AG04450 (cell line): ENCODE measurements at regions not wholly inside any gene's neighbourhood (a gene's known extent, or its start where the extent isn't known, plus 50 kb on each side); places are given as distances from the start of the nearest gene placed in this dataset.

Experiments used
- CTCF ChIA-PET: fragments of 300-600, 350-600 bp; formaldehyde crosslinking; extraction: SDS; loops from one replicate; lab custom pipeline; 2022; ENCODE audit warnings: antibody characterized with exemption, inconsistent platforms; lab: Charles Lee
- POLR2A ChIA-PET: fragments of 350-600 bp; formaldehyde crosslinking; extraction: SDS; loops from one replicate; lab custom pipeline; 2021; ENCODE audit warnings: antibody characterized with exemption, inconsistent platforms; lab: Yijun Ruan, JAX
- DNase-seq: peaks from one replicate; pipeline ENCODE4 v3.0.0-alpha.2; 2011; ENCODE audit warnings: low read depth, low spot score
- H3K27ac ChIP-seq: one replicate; pipeline ENCODE4 v1.5.1; 2012; ENCODE audit warnings: low read depth, low read length, control low read depth
- H3K27me3 ChIP-seq: one replicate; pipeline ENCODE4 v1.6.0; 2012; ENCODE audit warnings: low read length; ENCODE audit not compliant: control insufficient read depth, insufficient read depth
- H3K4me3 ChIP-seq: 2 replicates; pipeline ENCODE4 v1.5.1; 2011; ENCODE audit warnings: mild to moderate bottlenecking, low read depth, low read length, control low read depth
- H3K9me3 ChIP-seq: 2 replicates; pipeline ENCODE4 v1.5.1; 2012; ENCODE audit warnings: low read length; ENCODE audit not compliant: control insufficient read depth, insufficient read depth
- TF ChIP-seq, protein P1 (sequence below): IDR thresholded peaks from 2 replicates; pipeline ENCODE4 v1.5.1; 2011; ENCODE audit warnings: low read depth, low read length, control low read depth, inconsistent platforms

DNA sequence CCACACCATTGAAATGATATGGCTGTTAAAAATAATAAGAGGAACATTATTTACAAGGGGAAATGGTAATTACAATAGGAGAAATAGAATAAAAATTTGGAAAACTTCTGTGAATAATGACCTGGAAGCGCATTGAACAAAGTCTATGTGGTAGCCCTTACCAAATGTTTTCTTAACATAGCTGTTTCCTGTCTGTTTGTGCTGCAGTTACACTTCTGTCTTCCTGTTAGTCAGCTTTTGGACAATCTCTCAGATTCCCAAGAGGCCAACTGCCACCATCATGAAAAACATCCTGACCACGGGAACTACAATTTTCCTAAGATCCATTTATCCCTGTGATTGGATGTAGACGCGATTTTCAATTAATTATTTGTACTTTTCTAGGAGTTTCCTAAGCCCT lies 754.4 kb upstream of the MARCKS start:
- H3K4me3 ChIP-seq: no peak overlapping the region
- H3K9me3 ChIP-seq: no peaks in the 10 kb centered on the region
- no peak overlapping the region for H3K27ac ChIP-seq
- no peaks in the 10 kb centered on the region for H3K27me3 ChIP-seq
- no peak for DNase-seq
- TF ChIP-seq, protein P1, sequence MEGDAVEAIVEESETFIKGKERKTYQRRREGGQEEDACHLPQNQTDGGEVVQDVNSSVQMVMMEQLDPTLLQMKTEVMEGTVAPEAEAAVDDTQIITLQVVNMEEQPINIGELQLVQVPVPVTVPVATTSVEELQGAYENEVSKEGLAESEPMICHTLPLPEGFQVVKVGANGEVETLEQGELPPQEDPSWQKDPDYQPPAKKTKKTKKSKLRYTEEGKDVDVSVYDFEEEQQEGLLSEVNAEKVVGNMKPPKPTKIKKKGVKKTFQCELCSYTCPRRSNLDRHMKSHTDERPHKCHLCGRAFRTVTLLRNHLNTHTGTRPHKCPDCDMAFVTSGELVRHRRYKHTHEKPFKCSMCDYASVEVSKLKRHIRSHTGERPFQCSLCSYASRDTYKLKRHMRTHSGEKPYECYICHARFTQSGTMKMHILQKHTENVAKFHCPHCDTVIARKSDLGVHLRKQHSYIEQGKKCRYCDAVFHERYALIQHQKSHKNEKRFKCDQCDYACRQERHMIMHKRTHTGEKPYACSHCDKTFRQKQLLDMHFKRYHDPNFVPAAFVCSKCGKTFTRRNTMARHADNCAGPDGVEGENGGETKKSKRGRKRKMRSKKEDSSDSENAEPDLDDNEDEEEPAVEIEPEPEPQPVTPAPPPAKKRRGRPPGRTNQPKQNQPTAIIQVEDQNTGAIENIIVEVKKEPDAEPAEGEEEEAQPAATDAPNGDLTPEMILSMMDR: no peak
- CTCF ChIA-PET: no interaction called here
- POLR2A ChIA-PET: no interaction called here

DNA sequence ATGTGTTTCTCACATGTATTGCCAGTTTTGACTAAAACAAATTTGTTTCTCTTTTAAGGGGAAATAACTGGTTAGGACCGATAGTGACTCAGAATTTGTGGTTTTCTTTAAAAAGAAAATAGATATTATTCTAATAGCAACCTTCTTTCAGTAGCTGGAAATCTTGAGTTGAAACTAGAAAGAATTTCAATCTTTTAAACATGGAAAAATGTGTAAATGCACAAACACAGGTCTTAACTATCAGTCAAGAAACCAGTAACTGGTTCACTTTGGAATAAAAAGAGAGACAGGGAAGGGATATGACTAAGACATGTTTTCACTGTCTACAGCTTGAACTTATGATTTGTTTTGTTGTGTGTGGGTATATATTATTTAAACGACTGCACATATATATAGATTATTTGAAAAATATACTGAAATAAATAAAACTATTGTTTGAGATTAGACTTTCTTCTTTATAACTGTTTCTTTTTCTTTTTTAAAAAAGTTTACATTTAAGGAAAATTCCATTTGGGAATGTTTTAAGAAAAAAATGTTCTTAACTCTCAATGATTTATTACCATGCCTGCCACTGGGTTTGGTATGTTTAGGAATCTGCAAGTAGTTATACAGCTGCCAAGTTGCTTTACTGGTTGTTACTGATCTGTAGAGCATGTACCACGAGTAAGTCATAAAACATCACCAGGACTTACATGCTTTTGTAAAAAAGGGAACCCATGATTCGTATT lies 753.3 kb upstream of the MARCKS start:
- H3K27me3 ChIP-seq: no peaks in the 10 kb centered on the region
- ChIA-PET POLR2A (interaction anchor here (0.7 kb wide), 1 partner anchor 561 kb away, joined by 3 read pairs; no protein-coding TSS in a partner anchor), CTCF (no interaction called here)
- no peak overlapping the region for H3K4me3 ChIP-seq
- H3K27ac ChIP-seq: no peak overlapping the region
- peak; percentile 23 for DNase-seq
- H3K9me3 ChIP-seq: no peaks in the 10 kb centered on the region
- TF ChIP-seq, protein P1: no peak

DNA sequence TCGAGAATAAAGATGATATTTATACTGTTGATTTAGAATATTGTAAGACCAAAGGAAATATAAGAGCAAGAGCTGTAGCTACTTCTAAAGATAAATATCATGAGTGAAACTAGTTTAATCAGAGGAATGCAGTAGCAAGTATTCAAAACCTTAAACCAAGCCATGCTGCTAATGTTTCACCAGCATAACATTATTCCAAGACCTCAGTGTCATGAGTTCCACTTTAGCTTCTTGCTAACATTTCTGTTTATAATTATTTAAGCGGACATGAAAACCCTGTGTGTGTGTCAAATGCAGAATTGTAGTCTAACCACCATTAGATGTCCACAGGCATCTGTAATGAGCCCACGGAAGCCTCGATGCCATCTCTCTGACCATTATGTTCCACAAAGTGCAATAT lies 752.6 kb upstream of the MARCKS start:
- ChIA-PET CTCF (no interaction called here), POLR2A (no interaction called here)
- TF ChIP-seq, protein P1: no peak
- DNase-seq: no peak
- no peaks in the 10 kb centered on the region for H3K9me3 ChIP-seq
- no peaks in the 10 kb centered on the region for H3K27me3 ChIP-seq
- H3K4me3 ChIP-seq: no peak overlapping the region
- H3K27ac ChIP-seq: no peak overlapping the region

DNA sequence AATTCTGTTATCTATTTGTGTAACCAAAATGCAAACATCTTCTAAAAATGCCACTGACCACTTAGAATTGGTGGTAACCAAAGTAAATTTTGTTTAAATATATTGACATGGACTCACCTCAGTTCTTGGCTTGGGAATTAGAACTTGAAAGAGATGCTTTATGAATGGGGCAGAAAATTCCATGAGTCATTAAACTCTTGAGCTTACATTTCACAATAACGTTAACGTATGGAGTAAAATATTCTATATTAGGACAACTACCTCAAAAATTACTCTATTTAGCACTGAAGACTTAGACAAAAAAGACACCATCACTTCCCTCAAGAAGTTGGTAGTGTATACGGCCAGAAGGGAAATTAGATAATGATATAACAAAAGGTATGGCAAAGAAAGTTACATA lies 752.2 kb upstream of the MARCKS start:
- ChIA-PET POLR2A (no interaction called here), CTCF (no interaction called here)
- TF ChIP-seq, protein P1: no peak
- H3K9me3 ChIP-seq: no peaks in the 10 kb centered on the region
- DNase-seq: no peak
- H3K27ac ChIP-seq: no peak overlapping the region
- H3K4me3 ChIP-seq: no peak overlapping the region
- H3K27me3 ChIP-seq: no peaks in the 10 kb centered on the region

DNA sequence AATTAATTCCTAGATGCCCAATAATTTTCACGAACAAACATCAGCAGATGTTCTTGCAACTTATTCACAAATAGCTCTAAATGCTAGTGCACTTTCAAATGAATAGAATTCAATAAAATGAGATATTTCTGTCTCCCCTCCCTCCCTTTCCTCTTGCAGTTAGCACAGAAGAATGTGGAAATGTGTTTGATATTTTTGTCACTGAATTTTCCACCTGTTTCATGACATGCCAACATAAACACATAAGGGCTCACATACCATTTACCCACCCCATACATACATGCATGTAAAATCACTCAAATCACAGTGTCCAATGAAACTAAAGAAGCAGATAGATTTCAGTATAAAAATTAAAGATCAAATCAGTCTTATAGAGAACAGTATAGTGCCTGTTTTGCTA lies 746.9 kb upstream of the MARCKS start:
- Histone ChIP-seq H3K9me3 (no peaks in the 10 kb centered on the region), H3K27ac (no peak overlapping the region), H3K27me3 (no peaks in the 10 kb centered on the region), H3K4me3 (no peak overlapping the region)
- POLR2A ChIA-PET: no interaction called here
- TF ChIP-seq, protein P1: no peak
- CTCF ChIA-PET: no interaction called here
- no peak for DNase-seq
